HG02870 (cell line): ENCODE measurements at regions not wholly inside any gene's neighbourhood (a gene's known extent, or its start where the extent isn't known, plus 50 kb on each side); places are given as distances from the start of the nearest gene placed in this dataset.

Source experiments
- ATAC-seq: cut with Tn5 transposase; IDR thresholded peaks from one replicate; pipeline ENCODE4 v1.9.1; 2021; ENCODE audit warnings: mild to moderate bottlenecking, moderate library complexity; ENCODE audit not compliant: unreplicated experiment

DNA sequence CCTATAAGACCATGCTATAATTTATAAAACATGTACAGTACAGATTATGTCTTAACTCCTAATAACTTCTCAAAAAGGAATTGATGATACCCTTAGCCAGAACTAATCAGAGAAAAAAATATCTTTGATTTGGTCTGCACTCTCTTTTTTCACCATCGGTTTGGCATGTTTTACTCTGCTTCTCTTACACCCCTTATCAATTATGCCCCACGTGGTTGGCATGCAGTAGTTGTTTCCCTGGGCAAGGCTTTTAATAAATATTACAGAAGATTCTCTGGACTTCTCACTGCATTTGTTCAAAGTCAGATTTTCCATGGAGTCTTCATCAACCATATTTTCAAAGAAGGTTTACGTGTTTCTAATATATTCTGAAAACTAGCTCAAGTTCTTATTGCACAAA, 167.4 kb upstream of the LRIG3 start:
- ATAC-seq, result no peak

DNA sequence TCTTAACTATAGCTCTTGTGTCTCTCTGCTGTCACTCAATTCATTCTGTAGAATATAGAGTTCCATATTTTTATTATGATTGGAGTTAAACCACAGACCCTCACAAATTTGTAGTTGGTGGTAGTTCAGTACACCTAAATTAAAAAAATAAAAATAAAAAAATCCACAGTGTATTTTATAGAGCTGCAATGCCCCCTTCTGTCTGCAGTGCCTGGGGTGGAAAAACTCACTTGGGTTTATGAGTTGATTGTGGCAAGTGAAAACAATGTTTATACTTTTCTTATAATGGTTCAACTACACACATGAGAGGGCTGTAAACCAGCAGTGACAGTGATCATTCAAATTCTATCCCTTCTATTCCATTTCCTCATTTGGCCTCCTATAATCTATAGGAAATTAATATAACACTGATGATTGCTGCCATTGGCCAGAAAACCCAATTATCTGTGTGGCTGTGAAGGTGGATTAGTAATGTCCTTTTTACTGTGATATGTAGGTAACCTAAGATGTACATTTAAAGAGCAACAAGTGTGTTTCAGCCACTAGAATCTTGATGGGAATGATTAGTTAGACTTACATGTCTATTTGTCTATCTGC, 166.9 kb upstream of the LRIG3 start:
- no peak for ATAC-seq

DNA sequence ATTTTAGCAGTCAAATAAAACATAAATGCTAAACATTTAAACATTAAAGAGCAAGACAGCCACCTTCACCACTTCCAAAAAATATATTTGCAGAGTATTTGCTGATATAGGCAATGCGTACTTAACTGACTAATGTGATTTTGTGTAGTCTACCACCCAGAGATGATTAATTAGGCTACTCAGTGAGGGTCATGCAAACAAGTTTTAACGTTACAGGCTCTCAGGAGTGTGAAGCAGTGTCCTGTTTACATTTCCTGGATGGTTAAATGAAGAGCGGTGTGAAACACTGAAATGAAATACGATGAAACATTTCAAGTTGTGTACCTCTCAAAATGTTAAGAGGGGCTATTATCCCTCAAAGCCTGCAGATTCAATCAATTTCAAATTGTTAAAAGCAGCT, 165.8 kb upstream of the LRIG3 start:
- ATAC-seq, result no peak

DNA sequence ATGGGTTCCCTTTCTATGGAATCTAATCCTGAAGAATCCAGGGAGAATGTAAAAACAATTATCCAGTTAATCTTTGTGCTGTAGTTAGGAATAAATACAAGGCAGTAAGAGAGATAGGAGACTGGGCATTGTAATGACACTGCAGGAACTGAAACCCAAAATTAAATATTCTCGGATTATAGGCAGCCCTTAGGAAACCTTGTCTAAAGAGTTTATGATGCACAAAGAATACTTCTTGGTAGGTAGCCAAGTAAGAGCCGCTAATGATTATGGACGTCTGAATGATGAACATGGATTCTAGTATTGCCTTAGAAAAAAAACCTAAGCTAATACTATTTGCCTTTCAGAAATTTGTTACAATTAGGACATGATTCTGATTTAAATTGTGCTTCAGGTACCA, 165.4 kb upstream of the LRIG3 start:
- no peak for ATAC-seq

DNA sequence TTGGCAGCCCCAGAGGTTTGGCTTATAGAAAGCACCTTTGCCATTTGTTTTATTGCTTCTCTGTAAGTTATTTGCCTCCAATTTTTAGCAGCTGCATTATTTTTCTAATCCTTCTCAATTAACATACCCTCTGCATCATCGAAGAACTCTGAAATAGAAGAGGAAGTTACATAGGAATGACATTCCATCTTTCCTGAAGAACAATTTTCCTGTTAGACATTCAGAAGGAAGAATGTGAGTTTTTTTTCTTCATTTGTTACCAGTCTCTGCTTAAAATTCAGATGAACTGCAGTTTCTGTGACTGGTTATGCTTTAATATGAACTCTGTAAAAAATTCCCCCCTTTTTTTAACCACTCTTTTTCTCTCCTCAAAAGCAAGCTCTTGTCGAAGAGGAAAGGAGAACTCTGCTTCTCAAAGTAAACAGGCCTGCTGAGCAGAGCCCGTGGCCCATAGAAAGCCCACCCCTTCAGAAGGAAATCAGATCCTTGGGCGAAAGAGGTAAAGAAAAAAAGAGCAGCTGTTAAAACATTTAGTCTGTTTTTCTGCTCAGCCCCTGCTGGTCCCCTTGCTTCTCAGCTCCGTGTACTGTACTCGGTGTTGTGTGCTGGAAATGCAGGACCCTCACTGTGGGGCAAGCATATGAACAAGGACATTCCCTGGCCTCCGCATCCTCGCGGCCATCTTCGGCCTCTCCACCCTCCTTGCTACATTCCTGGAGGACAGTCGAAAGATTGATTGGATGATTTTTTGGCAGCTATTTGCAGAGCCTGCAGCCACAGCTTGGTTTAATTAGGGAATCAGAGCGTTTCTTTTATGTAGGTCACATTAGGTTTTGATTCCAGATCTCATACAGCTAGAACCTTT, 164.4 kb upstream of the LRIG3 start:
- no peak for ATAC-seq

DNA sequence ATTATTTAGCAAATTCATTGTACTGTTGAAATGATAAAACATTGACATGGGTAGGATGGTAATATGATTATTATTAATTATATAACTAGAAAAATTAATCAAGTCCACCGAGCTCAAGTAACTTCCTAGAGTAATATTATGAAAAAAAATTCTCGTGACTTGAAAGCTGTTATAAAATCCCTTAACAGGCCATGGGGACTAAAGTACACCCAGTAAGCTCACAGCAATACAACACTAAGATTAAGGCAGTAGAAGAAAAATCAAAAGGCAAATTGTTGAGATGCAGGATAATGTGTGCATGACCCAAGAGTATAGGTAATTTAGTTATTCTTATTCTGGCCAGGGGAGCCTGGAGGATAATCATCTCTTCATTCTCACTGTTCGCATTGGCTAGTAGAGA, 162.6 kb upstream of the LRIG3 start:
- ATAC-seq, result no peak

DNA sequence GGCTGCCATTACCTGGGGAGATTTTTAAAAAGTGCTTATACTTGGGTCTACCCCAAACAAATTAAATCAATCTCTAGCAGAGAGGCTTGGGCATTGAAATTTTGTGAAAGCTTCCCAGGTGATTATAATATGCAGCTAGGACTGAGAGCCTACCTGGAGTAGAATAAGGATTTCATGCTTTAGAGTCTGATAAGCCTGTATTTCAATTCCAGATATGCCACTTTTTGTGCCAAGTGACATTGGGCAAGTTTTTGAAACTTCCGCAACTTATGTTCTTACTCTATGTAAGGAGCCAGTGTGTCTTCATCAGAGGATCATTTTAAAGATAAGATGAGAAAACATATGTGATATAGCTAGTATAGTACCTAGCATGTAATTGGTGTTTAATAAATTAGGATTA, 159.8 kb upstream of the LRIG3 start:
- ATAC-seq, result no peak

DNA sequence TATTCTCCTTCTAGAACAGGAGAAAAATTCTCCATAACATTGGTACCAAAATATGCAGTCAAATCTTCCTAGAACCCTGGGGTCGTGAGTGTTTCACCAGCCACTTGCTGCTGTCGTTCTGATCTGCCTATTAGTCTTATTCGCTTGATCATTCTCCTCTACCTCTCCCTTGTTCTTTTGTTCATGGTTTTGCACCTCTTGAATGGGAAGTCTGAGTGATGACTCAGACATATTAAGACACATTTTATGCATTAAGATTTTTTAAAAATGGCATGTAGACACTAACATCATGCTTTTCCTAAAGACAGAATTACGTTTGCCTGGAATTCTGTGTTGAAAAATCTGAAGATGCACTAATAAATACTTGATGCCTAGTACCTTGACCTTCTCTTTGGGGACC, 159.2 kb upstream of the LRIG3 start:
- ATAC-seq, result no peak

DNA sequence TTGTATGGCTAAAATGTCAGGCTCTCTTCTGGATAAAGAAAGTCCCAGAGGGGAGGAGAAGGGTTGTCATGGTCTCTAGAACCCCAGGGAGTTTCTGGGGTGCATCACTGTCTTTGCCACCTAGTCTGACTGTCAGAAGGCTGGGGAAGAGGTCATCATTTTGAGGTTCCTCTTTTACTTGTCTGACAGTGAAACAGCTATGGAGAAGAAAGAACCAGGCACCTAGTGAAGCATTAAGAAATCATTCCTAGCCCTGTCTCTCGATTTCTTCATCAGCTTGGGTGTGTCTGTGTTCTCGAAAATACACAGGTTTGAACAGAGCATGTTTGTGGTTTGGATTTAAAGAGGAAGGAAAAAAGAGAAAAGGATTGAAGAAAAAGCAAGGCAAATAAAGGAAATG, 158.7 kb upstream of the LRIG3 start:
- ATAC-seq, result no peak

DNA sequence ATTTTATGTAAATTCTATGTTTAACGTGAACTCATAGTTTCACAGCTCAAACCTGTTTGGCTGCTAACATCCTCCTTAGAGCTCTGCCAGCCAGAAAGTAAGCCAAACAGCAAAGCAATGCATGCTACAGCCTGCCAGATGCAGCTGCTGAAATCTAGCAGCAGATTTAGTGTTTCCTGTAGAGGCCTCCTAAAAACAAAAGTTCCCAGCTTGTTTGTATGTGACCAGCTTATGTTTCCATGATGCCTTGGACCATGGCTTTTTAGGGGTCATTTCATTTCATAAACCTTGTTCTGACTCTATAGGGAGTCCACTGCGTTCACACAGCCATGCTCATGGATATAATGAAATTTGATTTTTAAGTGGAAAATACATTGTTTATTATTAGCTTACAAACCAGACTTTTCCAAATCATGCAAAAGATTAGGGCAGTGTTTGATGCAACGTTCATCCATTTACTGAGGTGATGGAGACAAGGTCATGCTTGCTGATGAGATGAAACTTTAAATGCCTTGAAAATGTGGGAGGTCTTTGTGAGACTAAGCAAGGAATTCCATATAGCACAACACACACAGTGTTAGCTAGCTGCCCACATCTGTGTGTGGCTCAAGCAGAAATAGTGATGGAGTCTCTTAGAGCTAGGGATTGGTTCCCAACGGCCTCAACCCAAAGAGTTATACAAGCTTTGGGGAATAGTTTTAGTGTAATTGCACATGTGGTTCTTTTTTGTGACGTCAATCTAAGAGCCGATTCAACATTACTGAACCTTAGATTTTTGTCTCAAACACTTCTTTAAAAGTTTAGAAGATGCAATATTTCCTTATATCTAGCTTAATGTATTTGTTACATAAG, 157.5 kb upstream of the LRIG3 start:
- ATAC-seq, result no peak

DNA sequence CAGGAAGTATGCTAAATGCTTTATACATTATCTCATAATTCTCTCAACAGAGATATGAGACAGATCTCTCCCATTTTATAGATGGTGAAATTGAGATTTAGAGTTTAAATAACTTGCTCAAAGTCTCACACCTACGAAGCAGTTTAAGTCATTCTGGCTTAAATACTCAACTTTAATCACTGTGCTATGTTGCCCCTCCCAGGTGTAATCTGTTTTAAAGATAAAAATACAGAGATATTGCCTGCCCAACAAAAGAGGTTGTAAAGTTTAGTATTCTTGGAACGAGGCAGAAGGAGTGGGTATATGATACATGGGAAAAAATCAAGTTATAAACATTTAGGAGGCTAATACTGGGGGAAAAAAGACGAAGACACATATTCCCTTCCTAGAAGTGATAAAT, 156.8 kb upstream of the LRIG3 start:
- no peak for ATAC-seq

DNA sequence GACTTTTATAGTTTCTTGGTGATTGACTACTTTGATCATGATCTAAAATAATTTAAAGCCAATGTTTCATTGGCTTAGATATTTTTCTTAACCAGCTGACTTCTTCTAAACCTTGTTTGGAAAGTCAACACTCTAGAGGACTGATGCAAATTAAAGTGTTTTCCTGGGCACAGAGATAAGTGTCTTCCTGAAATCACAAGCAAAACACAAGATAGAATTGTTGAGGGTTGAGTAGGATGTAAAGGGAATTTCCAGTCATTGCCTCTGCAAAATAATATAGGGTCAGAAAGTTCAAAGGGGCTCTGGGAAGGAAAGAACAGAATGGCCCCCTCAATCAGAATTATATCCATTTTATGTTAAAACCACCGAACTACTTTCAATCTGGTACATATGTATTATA, 156.3 kb upstream of the LRIG3 start:
- ATAC-seq, result no peak

DNA sequence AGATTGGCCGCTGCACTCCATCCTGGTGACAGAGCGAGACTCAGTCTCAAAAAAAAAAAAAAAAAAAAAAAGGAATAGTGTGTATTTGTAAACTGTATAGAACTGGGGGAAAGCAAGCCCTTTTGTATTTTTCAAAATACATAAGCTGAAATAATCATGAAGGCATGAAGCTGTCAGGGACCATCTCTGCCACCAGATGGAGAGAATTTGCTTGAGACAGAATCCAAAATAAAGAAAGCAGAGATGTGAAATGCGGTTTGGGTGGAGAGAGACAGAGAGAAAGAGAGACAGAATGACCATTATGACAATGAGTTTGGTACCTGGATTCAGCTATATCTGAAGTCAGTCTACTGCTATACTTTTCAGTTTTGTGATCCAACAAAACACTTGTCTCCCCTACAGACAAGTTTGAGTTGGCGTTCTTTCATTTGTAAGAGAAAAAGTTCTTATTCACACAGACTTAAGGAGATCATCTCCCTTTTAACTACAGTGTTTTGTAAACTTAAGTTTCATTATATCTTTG, 155.7 kb upstream of the LRIG3 start:
- no peak for ATAC-seq

DNA sequence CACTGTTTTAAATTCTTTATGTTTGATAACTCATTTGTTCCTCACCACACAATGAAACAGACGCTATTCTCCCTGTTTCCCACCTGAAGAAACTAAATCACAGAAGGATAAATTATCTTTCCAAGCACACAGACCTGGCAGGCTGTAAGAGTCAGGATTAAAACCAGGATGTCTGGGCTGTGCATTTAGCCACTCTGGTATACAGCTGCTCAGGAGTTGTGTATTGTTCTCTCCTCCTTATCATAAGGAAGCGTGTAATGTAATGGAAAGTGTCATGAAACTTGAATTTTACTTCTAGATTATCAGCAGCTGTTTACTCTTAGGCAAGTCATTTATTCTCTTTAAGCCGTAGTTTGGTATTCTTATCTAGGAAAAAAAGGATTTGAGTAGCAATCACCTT, 154.8 kb upstream of the LRIG3 start:
- ATAC-seq, result no peak

DNA sequence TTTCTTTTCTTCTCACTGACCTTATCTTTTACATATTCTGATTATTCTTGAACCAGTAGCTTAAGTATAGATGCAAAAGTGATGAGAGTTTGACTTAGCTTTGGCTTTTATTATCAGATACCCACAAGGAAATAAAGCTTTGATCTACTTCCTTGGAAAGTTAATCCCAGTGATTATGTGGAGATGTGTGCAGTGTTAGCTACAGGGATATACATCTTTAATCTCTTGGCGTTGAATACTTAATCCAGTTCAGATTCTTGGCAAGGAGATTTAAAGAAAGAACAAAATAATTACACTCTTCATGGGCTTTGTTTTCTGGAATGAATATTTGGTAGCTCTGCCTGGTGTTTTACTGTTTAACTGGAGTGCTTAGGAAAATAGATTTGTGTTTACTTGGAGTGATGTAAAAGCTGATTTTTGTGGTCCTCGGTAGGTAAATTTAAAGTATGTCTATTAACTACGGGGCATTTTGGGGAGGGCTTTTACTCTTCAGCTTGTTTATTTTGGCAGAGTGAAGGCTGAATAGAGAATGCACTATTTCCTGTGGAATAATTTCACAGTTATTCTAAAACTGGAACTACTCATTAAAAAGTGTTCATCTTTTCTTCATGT, 150.1 kb upstream of the LRIG3 start:
- ATAC-seq, result no peak

DNA sequence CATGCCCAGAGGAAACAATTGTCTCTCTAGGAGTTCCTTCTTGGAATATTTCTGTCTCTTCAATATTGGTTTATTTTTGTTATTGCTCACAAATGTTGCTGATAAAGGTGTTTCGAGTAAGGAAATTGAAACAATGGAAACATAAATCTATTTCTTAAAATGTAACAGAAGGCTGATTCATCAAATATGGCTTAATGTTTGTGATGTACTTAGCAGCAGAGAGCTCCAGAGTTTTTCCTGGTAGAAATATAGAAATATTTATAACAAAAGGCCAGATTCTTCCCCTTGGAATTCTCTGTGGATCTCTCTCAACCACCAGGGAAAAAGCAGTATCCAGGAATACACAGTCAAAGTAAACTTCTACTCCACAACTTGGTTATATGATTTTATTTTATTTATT, 149.2 kb upstream of the LRIG3 start:
- ATAC-seq, result no peak

DNA sequence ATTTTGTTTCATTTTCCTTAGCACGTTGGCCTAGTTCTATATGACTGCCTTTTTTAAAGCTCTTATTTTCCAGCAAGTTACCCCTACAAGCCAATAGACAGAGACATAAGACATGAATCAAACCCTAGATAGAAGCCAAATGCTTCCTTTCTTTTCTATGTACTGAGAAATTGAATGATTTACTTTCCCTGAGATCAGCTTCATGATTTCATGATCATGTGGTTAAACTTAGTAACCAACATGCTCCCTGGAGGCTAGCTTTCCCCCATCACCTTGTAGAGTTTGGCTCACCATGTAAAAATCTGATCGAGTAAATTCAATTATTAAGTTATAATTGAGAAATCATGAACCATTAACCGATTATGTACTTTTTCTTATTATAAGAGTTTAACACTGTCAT, 148.1 kb upstream of the LRIG3 start:
- no peak for ATAC-seq

DNA sequence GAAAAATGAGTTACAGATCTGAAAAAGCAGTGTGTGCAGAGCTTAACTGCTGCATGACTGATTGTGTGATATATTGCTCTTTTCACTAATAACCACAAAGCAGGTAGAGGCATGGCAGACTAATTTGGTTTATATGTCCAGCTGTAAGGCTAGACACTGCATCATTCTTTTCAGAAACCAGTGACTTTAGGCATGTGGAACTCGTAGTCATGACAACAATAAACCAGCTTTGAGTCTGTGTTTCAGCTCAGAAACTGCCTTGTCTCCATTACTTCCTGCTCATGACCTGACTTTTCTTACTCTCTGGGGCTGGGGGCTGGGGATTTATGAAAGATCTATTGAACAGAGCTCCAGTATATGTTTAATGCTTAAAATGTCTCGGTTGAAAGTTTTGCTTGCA, 146.8 kb upstream of the LRIG3 start:
- peak; percentile 77 for ATAC-seq

DNA sequence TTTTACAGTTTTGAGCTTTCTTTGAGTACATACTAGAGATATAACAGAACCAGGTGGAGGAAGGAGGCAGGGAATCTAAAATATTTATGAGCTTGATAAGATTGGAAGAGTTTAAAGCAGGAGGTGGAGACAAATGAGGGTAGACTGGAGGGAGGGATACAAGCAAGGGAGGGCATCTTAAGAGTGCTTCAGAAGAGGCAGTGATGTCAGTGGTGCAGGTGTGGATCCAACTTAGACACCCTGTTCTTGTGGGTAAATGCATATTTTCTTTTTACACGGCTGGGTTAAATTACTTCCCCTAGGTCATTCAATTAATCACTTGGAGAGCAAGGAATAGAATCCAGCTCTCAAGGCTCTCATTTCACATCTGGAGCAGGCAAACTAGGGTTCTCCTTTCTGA, 146.1 kb upstream of the LRIG3 start:
- ATAC-seq, result no peak

DNA sequence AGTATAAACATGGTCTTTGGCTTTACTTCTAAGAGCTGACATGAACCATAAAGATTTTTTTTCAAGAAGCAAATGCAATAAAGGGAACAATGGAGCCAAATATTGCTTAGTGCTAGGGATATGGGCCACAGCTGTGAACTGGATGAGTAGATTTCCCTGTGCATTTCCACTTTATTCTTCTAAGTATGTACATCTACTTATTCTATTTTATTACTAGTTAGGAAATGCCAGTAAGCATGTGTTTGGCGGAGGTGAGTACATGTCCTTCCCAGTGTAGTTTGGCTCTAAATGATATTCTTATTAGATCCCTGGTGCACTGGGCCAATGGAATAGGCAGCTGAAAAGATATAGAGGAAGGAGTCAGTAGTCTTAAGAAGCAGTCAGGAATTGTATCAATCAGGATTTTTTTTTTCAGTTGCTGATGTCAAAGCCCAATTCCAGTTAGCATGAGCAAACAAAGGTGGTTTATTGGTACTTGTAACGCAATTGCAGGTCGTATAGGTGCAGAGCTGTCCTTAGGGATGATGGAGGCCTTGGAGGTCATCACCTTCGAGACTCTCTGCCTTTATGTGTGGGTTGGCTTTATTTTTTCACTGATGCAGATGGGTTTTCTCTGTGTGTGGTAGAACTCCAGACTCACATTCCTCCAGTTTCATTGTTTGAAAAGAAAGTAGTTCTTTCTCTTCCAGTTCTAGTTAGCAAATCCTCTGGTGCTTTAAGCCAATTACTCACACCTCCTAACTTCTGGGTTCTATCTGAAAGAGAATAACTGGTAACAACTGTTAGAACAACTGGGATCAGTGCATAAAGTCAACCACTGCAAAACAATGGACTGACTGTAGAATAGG, 139.0 kb upstream of the LRIG3 start:
- no peak for ATAC-seq
